ENCODE measurements at regions not wholly inside any gene's neighbourhood (a gene's known extent, or its start where the extent isn't known, plus 50 kb on each side); places are given as distances from the start of the nearest gene placed in this dataset.

GRCh38 chr2:65656160-65656718 lies 223.8 kb upstream of the SPRED2 start (continued):
- TF ChIP-seq ATF2 (CRISPR knock-in tag; IDR thresholded peaks at IDR 0.05; ENCODE audit: borderline replicate concordance, low read depth) (no peak), CBFB (CRISPR knock-in tag; IDR thresholded peaks at IDR 0.05; ENCODE audit: low read depth) (no peak), JUN (CRISPR knock-in tag; IDR thresholded peaks at IDR 0.05) (no peak), PRRX2 (CRISPR knock-in tag; IDR thresholded peaks at IDR 0.05) (no peak), FOXK1 (CRISPR knock-in tag; IDR thresholded peaks at IDR 0.05) (no peak)

- TF ChIP-seq HMGXB4 (CRISPR knock-in tag; IDR thresholded peaks at IDR 0.05) (no peak), E2F5 (CRISPR knock-in tag; IDR thresholded peaks at IDR 0.05) (no peak), ZNF416 (CRISPR knock-in tag; IDR thresholded peaks at IDR 0.05) (no peak), NFYB (CRISPR knock-in tag; conservative IDR thresholded peaks at IDR 0.05; ENCODE audit: low read depth) (no peak), CDX4 (CRISPR knock-in tag; IDR thresholded peaks at IDR 0.05; ENCODE audit: borderline replicate concordance) (no peak), CREB1 (CRISPR knock-in tag; IDR thresholded peaks at IDR 0.05) (no peak), ARID4B (CRISPR knock-in tag; IDR thresholded peaks at IDR 0.05; ENCODE audit: borderline replicate concordance) (no peak), STAT6 (CRISPR knock-in tag; conservative IDR thresholded peaks at IDR 0.05; ENCODE audit: low read depth) (no peak), FOXJ3 (CRISPR knock-in tag; IDR thresholded peaks at IDR 0.05; ENCODE audit: borderline replicate concordance) (no peak), ZNF671 (CRISPR knock-in tag; IDR thresholded peaks at IDR 0.05) (no peak), ZBTB21 (CRISPR knock-in tag; IDR thresholded peaks at IDR 0.05; ENCODE audit: borderline replicate concordance) (no peak), ZNF219 (CRISPR knock-in tag; IDR thresholded peaks at IDR 0.05; ENCODE audit: borderline replicate concordance) (no peak), NFATC4 (CRISPR knock-in tag; IDR thresholded peaks at IDR 0.05) (no peak), JUN (CRISPR knock-in tag; IDR thresholded peaks at IDR 0.05) (no peak), ATF3 (CRISPR knock-in tag; conservative IDR thresholded peaks at IDR 0.05) (no peak)
- POLR2A ChIA-PET, result no interaction called here
These were observed 222.6 kb upstream of the SPRED2 start for GRCh38 chr2:65655000-65655399.

More at GRCh38 chr2:65655000-65655399, 222.6 kb upstream of the SPRED2 start:
- H3K9me3 Mint-ChIP-seq, result no peaks in the 10 kb centered on the region
- DNase-seq (ENCODE audit: low spot score) (no peak), ATAC-seq (no peak)
- CTCF ChIA-PET, result interaction anchor here (0.6 to 2.6 kb wide), 2 partner anchors 13 to 14 kb away, joined by 3 to 12 read pairs; no protein-coding TSS in a partner anchor
- H3K27me3 Mint-ChIP-seq (ENCODE audit: low read depth), result no peaks in the 10 kb centered on the region
- 0 out of 2 replicates have a peak, but pooled peaks cover 5% of the 10 kb centered on the region for H3K4me1 Mint-ChIP-seq
- no peak overlapping the region for H3K27ac Mint-ChIP-seq
- no peak overlapping the region for H3K4me3 Mint-ChIP-seq
- no peaks in the 10 kb centered on the region for H3K36me3 Mint-ChIP-seq

Measured in WTC11 (cell line).